Upper lobe of left lung (tissue), 4 donors: ENCODE measurements at regions not wholly inside any gene's neighbourhood (a gene's known extent, or its start where the extent isn't known, plus 50 kb on each side); places are given as distances from the start of the nearest gene placed in this dataset.

ENCODE experiments used
- CTCF ChIP-seq, 6 experiments: fragments of 450-650 bp in 4 of 6; fragments of 200-600 bp in 2 of 6; sonication (generic) in 2 of 6; IDR thresholded peaks; one replicate each; pipeline ENCODE4 v1.5.1; 2016 to 2019; ENCODE audit warnings: antibody characterized with exemption in 6 of 6
- EP300 ChIP-seq, 4 donors: sonication (generic); formaldehyde crosslinking; IDR thresholded peaks; one replicate each; pipeline ENCODE4 v1.5.1; 2017; ENCODE audit warnings: antibody characterized with exemption in 4 of 4, control low read depth in 2 of 4

GRCh38 chr3:194031867-194032635, 103.9 kb upstream of the HES1 start:
- TF ChIP-seq CTCF (IDR thresholded peaks at IDR 0.05) (no peak), EP300 (IDR thresholded peaks at IDR 0.05) (no peak)
